ENCODE measurements at regions not wholly inside any gene's neighbourhood (a gene's known extent, or its start where the extent isn't known, plus 50 kb on each side); places are given as distances from the start of the nearest gene placed in this dataset.
"Not testable (repeated sequence)": the region's sequence is repeated elsewhere in the genome, so short reads cannot be mapped to it uniquely, and the experiment has no call there.

DNA sequence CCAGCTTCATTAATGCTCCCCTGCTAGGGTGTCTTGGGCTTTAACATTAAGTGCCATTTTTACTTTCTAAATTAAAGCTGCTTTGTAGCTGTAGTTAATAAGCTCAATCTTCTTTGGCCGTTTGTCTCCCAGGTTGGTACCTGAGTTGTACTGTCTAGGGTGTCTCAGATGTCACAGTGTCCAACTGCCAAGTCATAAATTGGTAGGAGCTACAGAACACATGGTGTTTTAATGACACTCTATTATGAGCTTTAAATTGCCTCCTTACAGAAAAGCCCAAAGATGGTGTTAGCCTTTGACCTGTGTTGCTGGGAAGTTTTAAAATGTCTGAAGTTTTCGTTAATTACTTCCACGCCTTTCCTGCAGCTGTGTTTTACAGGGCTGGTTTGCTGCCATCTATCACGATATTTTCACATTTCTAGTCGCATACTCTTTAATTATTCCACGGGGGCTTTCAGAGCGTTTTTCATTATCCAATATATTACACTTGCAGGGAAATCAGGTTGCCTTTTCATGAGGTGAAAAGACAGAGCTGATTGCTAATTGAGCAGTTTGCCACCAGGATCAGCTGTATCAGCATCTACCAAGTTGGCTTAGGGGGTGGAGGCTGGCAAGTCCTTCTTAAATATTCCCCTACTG, 247.8 kb upstream of the PLPP4 start (continued):
- no peak for TF ChIP-seq SOX15 (CRISPR knock-in tag; IDR thresholded peaks at IDR 0.05)

DNA sequence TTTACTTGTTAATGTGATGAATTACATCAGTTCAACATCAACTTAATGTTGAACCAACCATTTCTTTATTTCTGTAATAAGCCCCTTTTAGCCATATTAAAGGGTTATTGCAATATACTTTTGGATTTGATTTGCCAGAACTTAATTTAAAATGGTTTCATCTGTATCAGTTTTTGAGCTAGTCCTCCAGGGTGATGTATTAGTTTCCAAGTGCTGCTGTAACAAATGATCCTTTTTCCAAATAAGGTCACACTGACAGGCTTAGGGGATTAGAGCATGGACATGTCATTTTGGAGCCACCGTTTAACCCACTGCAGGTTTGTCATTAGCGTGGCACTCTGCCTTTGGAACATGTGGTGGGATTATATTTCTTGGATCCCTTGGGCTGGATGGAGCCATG, 244.8 kb upstream of the PLPP4 start:
- DNase-seq (ENCODE audit: low spot score), result no peak
- peaks cover 6% of the 10 kb centered on the region for H3K36me3 Mint-ChIP-seq
- no peaks in the 10 kb centered on the region for H3K27me3 Mint-ChIP-seq (ENCODE audit: low read depth)
- peaks cover 15% of the 10 kb centered on the region for H3K9me3 Mint-ChIP-seq
- H3K4me3 Mint-ChIP-seq, result no peak overlapping the region
- ChIA-PET CTCF (no interaction called here), POLR2A (no interaction called here)
- no peaks in the 10 kb centered on the region for H3K4me1 Mint-ChIP-seq
- H3K27ac Mint-ChIP-seq, result no peak overlapping the region
- no peak for ATAC-seq
- no peak for TF ChIP-seq ZNF671 (CRISPR knock-in tag; IDR thresholded peaks at IDR 0.05)
- no peak for TF ChIP-seq GTF2I (CRISPR knock-in tag; conservative IDR thresholded peaks at IDR 0.05)
- no peak for TF ChIP-seq ZNF317 (CRISPR knock-in tag; IDR thresholded peaks at IDR 0.05; ENCODE audit: borderline replicate concordance, low read depth)
- TF ChIP-seq SMAD4 (CRISPR knock-in tag; IDR thresholded peaks at IDR 0.05), result no peak
- no peak for TF ChIP-seq HMGA2 (CRISPR knock-in tag; IDR thresholded peaks at IDR 0.05)
- TF ChIP-seq JUN (CRISPR knock-in tag; IDR thresholded peaks at IDR 0.05), result no peak
- TF ChIP-seq SOX15 (CRISPR knock-in tag; IDR thresholded peaks at IDR 0.05), result no peak
- TF ChIP-seq, protein P1, sequence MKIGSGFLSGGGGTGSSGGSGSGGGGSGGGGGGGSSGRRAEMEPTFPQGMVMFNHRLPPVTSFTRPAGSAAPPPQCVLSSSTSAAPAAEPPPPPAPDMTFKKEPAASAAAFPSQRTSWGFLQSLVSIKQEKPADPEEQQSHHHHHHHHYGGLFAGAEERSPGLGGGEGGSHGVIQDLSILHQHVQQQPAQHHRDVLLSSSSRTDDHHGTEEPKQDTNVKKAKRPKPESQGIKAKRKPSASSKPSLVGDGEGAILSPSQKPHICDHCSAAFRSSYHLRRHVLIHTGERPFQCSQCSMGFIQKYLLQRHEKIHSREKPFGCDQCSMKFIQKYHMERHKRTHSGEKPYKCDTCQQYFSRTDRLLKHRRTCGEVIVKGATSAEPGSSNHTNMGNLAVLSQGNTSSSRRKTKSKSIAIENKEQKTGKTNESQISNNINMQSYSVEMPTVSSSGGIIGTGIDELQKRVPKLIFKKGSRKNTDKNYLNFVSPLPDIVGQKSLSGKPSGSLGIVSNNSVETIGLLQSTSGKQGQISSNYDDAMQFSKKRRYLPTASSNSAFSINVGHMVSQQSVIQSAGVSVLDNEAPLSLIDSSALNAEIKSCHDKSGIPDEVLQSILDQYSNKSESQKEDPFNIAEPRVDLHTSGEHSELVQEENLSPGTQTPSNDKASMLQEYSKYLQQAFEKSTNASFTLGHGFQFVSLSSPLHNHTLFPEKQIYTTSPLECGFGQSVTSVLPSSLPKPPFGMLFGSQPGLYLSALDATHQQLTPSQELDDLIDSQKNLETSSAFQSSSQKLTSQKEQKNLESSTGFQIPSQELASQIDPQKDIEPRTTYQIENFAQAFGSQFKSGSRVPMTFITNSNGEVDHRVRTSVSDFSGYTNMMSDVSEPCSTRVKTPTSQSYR (CRISPR knock-in tag; IDR thresholded peaks at IDR 0.05), result no peak
- no peak for TF ChIP-seq CBFB (CRISPR knock-in tag; IDR thresholded peaks at IDR 0.05; ENCODE audit: low read depth)
- TF ChIP-seq, protein P2, sequence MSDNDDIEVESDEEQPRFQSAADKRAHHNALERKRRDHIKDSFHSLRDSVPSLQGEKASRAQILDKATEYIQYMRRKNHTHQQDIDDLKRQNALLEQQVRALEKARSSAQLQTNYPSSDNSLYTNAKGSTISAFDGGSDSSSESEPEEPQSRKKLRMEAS (CRISPR knock-in tag; IDR thresholded peaks at IDR 0.05), result no peak

DNA sequence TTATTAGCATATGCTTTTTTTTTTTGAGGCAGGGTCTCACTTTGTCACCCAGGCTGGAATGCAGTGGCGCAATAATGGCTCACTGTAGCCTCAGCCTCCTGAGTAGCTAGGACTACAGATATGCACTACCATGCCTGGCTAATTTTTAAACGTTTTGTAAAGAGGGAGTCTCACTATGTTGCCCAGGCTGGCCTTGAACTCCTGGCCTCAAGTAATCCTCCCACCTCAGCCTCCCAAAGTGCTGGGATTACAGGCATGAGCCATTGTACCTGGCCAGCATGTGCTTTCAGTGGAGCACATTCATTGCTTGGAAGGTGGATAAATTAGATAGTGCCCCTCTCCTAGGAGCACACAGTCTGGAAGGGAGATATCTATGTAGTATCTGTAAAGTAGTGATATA, 243.7 kb upstream of the PLPP4 start:
- peaks cover 22% of the 10 kb centered on the region for H3K9me3 Mint-ChIP-seq
- POLR2A ChIA-PET; H3K27ac Mint-ChIP-seq; DNase-seq (ENCODE audit: low spot score); H3K4me3 Mint-ChIP-seq; ATAC-seq; H3K36me3 Mint-ChIP-seq; H3K27me3 Mint-ChIP-seq (ENCODE audit: low read depth); CTCF ChIA-PET; H3K4me1 Mint-ChIP-seq: not testable (repeated sequence)

DNA sequence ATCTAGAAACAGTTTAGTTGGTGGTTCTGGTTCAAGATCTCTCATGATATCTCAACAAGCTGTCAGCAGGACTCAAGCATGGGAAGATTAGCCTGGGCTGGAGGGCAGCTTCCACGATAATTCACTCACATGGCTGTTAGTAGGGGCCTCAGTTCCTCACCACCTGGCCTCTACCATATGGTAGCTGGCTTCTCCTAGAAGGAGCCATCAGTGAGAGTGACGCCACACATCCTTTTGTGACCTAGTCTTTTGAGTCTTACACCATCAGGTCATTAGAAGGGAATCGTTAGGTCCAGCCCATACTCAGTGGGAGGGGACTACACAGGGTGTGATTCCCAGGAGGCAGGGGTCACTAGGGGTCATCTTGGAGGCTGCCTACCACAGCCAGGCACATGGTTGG, 239.3 kb upstream of the PLPP4 start:
- CTCF ChIA-PET, result no interaction called here
- DNase-seq (ENCODE audit: low spot score), result no peak

More for the DNA sequence above, 239.3 kb upstream of the PLPP4 start:
- TF ChIP-seq, protein P3, sequence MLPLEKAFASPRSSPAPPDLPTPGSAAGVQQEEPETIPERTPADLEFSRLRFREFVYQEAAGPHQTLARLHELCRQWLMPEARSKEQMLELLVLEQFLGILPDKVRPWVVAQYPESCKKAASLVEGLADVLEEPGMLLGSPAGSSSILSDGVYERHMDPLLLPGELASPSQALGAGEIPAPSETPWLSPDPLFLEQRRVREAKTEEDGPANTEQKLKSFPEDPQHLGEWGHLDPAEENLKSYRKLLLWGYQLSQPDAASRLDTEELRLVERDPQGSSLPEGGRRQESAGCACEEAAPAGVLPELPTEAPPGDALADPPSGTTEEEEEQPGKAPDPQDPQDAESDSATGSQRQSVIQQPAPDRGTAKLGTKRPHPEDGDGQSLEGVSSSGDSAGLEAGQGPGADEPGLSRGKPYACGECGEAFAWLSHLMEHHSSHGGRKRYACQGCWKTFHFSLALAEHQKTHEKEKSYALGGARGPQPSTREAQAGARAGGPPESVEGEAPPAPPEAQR (CRISPR knock-in tag; IDR thresholded peaks at IDR 0.05), result no peak
- TF ChIP-seq GRHL2 (CRISPR knock-in tag; IDR thresholded peaks at IDR 0.05; ENCODE audit: insufficient replicate concordance, severe bottlenecking), result no peak
- TF ChIP-seq ESRRA (CRISPR knock-in tag; IDR thresholded peaks at IDR 0.05; ENCODE audit: borderline replicate concordance), result no peak
- TF ChIP-seq, protein P4, sequence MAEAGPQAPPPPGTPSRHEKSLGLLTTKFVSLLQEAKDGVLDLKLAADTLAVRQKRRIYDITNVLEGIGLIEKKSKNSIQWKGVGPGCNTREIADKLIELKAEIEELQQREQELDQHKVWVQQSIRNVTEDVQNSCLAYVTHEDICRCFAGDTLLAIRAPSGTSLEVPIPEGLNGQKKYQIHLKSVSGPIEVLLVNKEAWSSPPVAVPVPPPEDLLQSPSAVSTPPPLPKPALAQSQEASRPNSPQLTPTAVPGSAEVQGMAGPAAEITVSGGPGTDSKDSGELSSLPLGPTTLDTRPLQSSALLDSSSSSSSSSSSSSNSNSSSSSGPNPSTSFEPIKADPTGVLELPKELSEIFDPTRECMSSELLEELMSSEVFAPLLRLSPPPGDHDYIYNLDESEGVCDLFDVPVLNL (CRISPR knock-in tag; IDR thresholded peaks at IDR 0.05; ENCODE audit: borderline replicate concordance, low read depth), result no peak
- TF ChIP-seq, protein P5, sequence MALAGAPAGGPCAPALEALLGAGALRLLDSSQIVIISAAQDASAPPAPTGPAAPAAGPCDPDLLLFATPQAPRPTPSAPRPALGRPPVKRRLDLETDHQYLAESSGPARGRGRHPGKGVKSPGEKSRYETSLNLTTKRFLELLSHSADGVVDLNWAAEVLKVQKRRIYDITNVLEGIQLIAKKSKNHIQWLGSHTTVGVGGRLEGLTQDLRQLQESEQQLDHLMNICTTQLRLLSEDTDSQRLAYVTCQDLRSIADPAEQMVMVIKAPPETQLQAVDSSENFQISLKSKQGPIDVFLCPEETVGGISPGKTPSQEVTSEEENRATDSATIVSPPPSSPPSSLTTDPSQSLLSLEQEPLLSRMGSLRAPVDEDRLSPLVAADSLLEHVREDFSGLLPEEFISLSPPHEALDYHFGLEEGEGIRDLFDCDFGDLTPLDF (CRISPR knock-in tag; IDR thresholded peaks at IDR 0.05), result no peak
- no peak for TF ChIP-seq ZNF232 (CRISPR knock-in tag; IDR thresholded peaks at IDR 0.05)
- no peak for TF ChIP-seq HMGA2 (CRISPR knock-in tag; IDR thresholded peaks at IDR 0.05)
- no peak for TF ChIP-seq ZBTB21 (CRISPR knock-in tag; IDR thresholded peaks at IDR 0.05; ENCODE audit: borderline replicate concordance)
- Mint-ChIP-seq H3K4me3 (no peak overlapping the region), H3K36me3 (peaks cover 6% of the 10 kb centered on the region), H3K27me3 (ENCODE audit: low read depth) (no peaks in the 10 kb centered on the region), H3K27ac (no peak overlapping the region), H3K4me1 (no peaks in the 10 kb centered on the region), H3K9me3 (peaks cover 15% of the 10 kb centered on the region)
- POLR2A ChIA-PET, result interaction anchor here (0.6 to 0.7 kb wide), 2 partner anchors 89 to 393 kb away, joined by 3 read pairs; no protein-coding TSS in a partner anchor
- ATAC-seq, result no peak
